IMR-90 (cell line): ENCODE measurements at regions not wholly inside any gene's neighbourhood (a gene's known extent, or its start where the extent isn't known, plus 50 kb on each side); places are given as distances from the start of the nearest gene placed in this dataset.
A peak's percentile ranks its signal among the peaks of the same experiment; 100 is the strongest.

Experiments used
- ATAC-seq: fragments of 200-7000 bp; cut with Tn5 transposase; 2 replicates; pipeline ENCODE4 v1.9.1; 2020; ENCODE audit warnings: low read depth, mild to moderate bottlenecking, moderate library complexity
- BruUV-seq: library from RNA; stranded (reverse); fragments of 400-500 nt; replicated peaks from 2 replicates; lab custom pipeline; 2021; lab: Mats Ljungman, UMichigan
- CTCF ChIA-PET: fragments of 300-600 bp; formaldehyde crosslinking; extraction: SDS; loops from one replicate; lab custom pipeline; 2021; ENCODE audit warnings: antibody characterized with exemption; lab: Yijun Ruan, JAX
- POLR2A ChIA-PET: fragments of 300-600 bp; sonication (Branson Sonifier 250); formaldehyde crosslinking; loops from one replicate; lab custom pipeline; 2022; ENCODE audit warnings: antibody characterized with exemption; ENCODE audit not compliant: unreplicated experiment; lab: Charles Lee
- DNase-seq: peaks from one replicate; pipeline ENCODE4 v3.0.0; 2013
- H2AFZ ChIP-seq: replicated peaks from 2 replicates; pipeline ENCODE3; 2013; ENCODE audit warnings: low read length, mild to moderate bottlenecking; ENCODE audit not compliant: poor library complexity
- H2AK5ac ChIP-seq: 2 replicates; pipeline ENCODE4 v1.6.1; 2013; ENCODE audit warnings: low read depth, low read length, inconsistent platforms
- H2AK9ac ChIP-seq: replicated peaks from 2 replicates; pipeline ENCODE3; 2013; ENCODE audit warnings: mild to moderate bottlenecking, low read depth, low read length, moderate library complexity; ENCODE audit not compliant: poor library complexity
- H2BK120ac ChIP-seq: 2 replicates; pipeline ENCODE4 v1.6.1; 2013; ENCODE audit warnings: low read depth, low read length, inconsistent platforms
- H2BK15ac ChIP-seq: 3 replicates; pipeline ENCODE4 v1.6.1; 2013; ENCODE audit warnings: low read depth, low read length, inconsistent platforms
- H2BK20ac ChIP-seq: 2 replicates; pipeline ENCODE4 v1.6.1; 2013; ENCODE audit warnings: low read depth, mild to moderate bottlenecking, inconsistent platforms, low read length, moderate library complexity
- H2BK5ac ChIP-seq: 2 replicates; pipeline ENCODE4 v1.6.1; 2013; ENCODE audit warnings: mild to moderate bottlenecking, low read depth, low read length, inconsistent platforms; ENCODE audit not compliant: poor library complexity, severe bottlenecking
- H3K14ac ChIP-seq: replicated peaks from 2 replicates; pipeline ENCODE4 v1.6.1; 2013; ENCODE audit warnings: low read depth, low read length, inconsistent platforms
- H3K18ac ChIP-seq: 2 replicates; pipeline ENCODE4 v1.6.1; 2013; ENCODE audit warnings: low read depth, low read length, control low read depth
- H3K23ac ChIP-seq: 2 replicates; pipeline ENCODE4 v1.6.1; 2013; ENCODE audit warnings: low read depth, low read length, inconsistent platforms
- H3K27ac ChIP-seq: 2 replicates; pipeline ENCODE4 v1.5.1; 2013; ENCODE audit warnings: mild to moderate bottlenecking, control low read depth, low read length; ENCODE audit not compliant: insufficient read depth
- H3K27me3 ChIP-seq: 2 replicates; pipeline ENCODE4 v1.6.1; 2013; ENCODE audit warnings: low read length; ENCODE audit not compliant: control insufficient read depth, insufficient read depth
- H3K36me3 ChIP-seq: 2 replicates; pipeline ENCODE4 v1.6.1; 2013; ENCODE audit warnings: low read length, mixed read lengths; ENCODE audit not compliant: control insufficient read depth, insufficient read depth
- H3K4ac ChIP-seq: 2 replicates; pipeline ENCODE4 v1.6.1; 2013; ENCODE audit warnings: low read depth, low read length, inconsistent platforms
- H3K4me1 ChIP-seq: 2 replicates; pipeline ENCODE4 v1.6.1; 2013; ENCODE audit warnings: low read length, mixed read lengths; ENCODE audit not compliant: control insufficient read depth, insufficient read depth
- H3K4me2 ChIP-seq: 2 replicates; pipeline ENCODE4 v1.6.1; 2013; ENCODE audit warnings: low read depth, mild to moderate bottlenecking, control low read depth, low read length, moderate library complexity
- H3K4me3 ChIP-seq: 2 replicates; pipeline ENCODE4 v1.5.1; 2013; ENCODE audit warnings: low read depth, mild to moderate bottlenecking, control low read depth, low read length, moderate library complexity; ENCODE audit not compliant: insufficient read depth
- H3K56ac ChIP-seq: 2 replicates; pipeline ENCODE4 v1.6.1; 2013; ENCODE audit warnings: low read length, inconsistent platforms; ENCODE audit not compliant: insufficient read depth; ENCODE audit errors: extremely low read depth
- H3K79me1 ChIP-seq, 2 experiments: 2 replicates each; pipeline ENCODE4 v1.6.1; 2013; ENCODE audit warnings: low read length in 2 of 2, inconsistent platforms in 1 of 2, low read depth in 1 of 2
- H3K9ac ChIP-seq: 2 replicates; pipeline ENCODE4 v1.6.1; 2013; ENCODE audit warnings: low read depth, low read length, control low read depth
- H3K9me1 ChIP-seq: 2 replicates; pipeline ENCODE4 v1.6.1; 2013; ENCODE audit warnings: low read length, inconsistent platforms; ENCODE audit not compliant: insufficient read depth
- H3K9me3 ChIP-seq: 2 replicates; pipeline ENCODE4 v1.6.1; 2013; ENCODE audit warnings: low read length; ENCODE audit not compliant: control insufficient read depth, insufficient read depth
- H4K20me1 ChIP-seq: 2 replicates; pipeline ENCODE4 v1.6.1; 2013; ENCODE audit warnings: low read length, inconsistent platforms; ENCODE audit not compliant: insufficient read depth
- H4K5ac ChIP-seq: 2 replicates; pipeline ENCODE4 v1.6.1; 2013; ENCODE audit warnings: mild to moderate bottlenecking, low read depth, low read length, control low read depth
- H4K8ac ChIP-seq, 2 experiments: 2 replicates each; pipeline ENCODE4 v1.6.1; 2013; ENCODE audit warnings: low read depth in 2 of 2, low read length in 2 of 2, control low read depth in 1 of 2, inconsistent platforms in 1 of 2
- H4K91ac ChIP-seq: 2 replicates; pipeline ENCODE4 v1.6.1; 2013; ENCODE audit warnings: low read depth, low read length, inconsistent platforms; ENCODE audit not compliant: insufficient read depth
- CEBPB ChIP-seq: IDR thresholded peaks from 2 replicates; pipeline ENCODE4 v1.6.1; 2012; ENCODE audit warnings: low read depth, low read length, improper control_type of control experiment
- ELK1 ChIP-seq: fragments of 150-350 bp; IDR thresholded peaks from 2 replicates; pipeline ENCODE4 v1.6.1; 2016; ENCODE audit warnings: low read depth, mild to moderate bottlenecking, low read length, moderate library complexity, borderline replicate concordance
- FOS ChIP-seq: fragments of 150-350 bp; IDR thresholded peaks from 2 replicates; pipeline ENCODE4 v1.6.1; 2016; ENCODE audit warnings: low read depth, low read length
- MAFK ChIP-seq: IDR thresholded peaks from 2 replicates; pipeline ENCODE4 v1.6.1; 2012; ENCODE audit warnings: low read depth, low read length, improper control_type of control experiment
- MXI1 ChIP-seq: IDR thresholded peaks from 2 replicates; pipeline ENCODE4 v1.6.1; 2012; ENCODE audit warnings: low read depth, mild to moderate bottlenecking, low read length, moderate library complexity, borderline replicate concordance
- POLR2A ChIP-seq: IDR thresholded peaks from 2 replicates; pipeline ENCODE4 v1.6.1; 2012; ENCODE audit warnings: mild to moderate bottlenecking, low read depth, low read length
- RAD21 ChIP-seq: IDR thresholded peaks from 2 replicates; pipeline ENCODE4 v1.6.1; 2012; ENCODE audit warnings: low read length, improper control_type of control experiment
- USF2 ChIP-seq: fragments of 150-350 bp; IDR thresholded peaks from 2 replicates; pipeline ENCODE4 v1.6.1; 2017; ENCODE audit warnings: mild to moderate bottlenecking, antibody characterized with exemption, low read length, low read depth
- WGBS, 2 experiments: methylation state at CpG; one replicate each; pipeline versions ENCODE4 v1.1.5 to v1.1.7; 2013; ENCODE audit warnings: missing lambda C conversion rate in 2 of 2; ENCODE audit not compliant: insufficient read length in 1 of 2; ENCODE audit errors: extremely low coverage in 2 of 2; 5-methylcytosine and 5-hydroxymethylcytosine counted together
- dilution Hi-C: fragments of 300-500 bp; cut with HindIII; formaldehyde crosslinking; loops from one replicate; pipeline ENCODE4 v1.14.3; 2018; ENCODE audit warnings: low sequenced_read_pairs; ENCODE audit not compliant: unreplicated experiment
- in situ Hi-C: fragments of 300-500 bp; cut with MboI; formaldehyde crosslinking; loops from 3 replicates; pipeline ENCODE4 v1.14.3; 2019; ENCODE audit warnings: low sequenced_read_pairs, inconsistent platforms, mixed read lengths
- intact Hi-C: fragments of 100-400 bp; cut with micrococcal nuclease; formaldehyde crosslinking; loops from 2 replicates; pipeline ENCODE4 v1.10.0; 2022

- Histone ChIP-seq H3K4ac (no peak overlapping the region; the same call in 1 of the 2 replicates), H3K36me3 (no peaks in the 10 kb centered on the region), H4K5ac (peak overlapping the region; percentile 79; the same call in 1 of the 2 replicates), H3K9me1 (no peaks in the 10 kb centered on the region), H2AK5ac (no peak overlapping the region), H3K79me1 (no peaks in the 10 kb centered on the region), H3K4me2 (no peak overlapping the region), H3K56ac (no peak overlapping the region), H3K18ac (peak overlapping the region; percentile 78; the same call in 1 of the 2 replicates), H4K91ac (peak overlapping the region; percentile 21; the same call in 1 of the 2 replicates), H4K8ac (peak overlapping the region; percentile 25 to 54; a peak in 2 of 4 replicates), H3K27me3 (no peaks in the 10 kb centered on the region), H3K4me3 (no peak overlapping the region), H3K27ac (no peak overlapping the region), H3K23ac (no peak overlapping the region), H2AFZ (no peak overlapping the region), H3K9ac (no peak overlapping the region), H4K20me1 (no peaks in the 10 kb centered on the region), H2BK15ac (peak overlapping the region; percentile 11; the same call in 2 of the 3 replicates), H2BK120ac (peak overlapping the region; percentile 82; the same call in 1 of the 2 replicates), H2AK9ac (no peak overlapping the region), H3K4me1 (peaks cover 9% of the 10 kb centered on the region), H2BK20ac (peak overlapping the region; percentile 87; the same call in 1 of the 2 replicates), H3K14ac (peak overlapping the region; percentile 62; the same call in 1 of the 2 replicates), H2BK5ac (peak overlapping the region; percentile 81), H3K9me3 (no peaks in the 10 kb centered on the region)
- intact Hi-C loops (no loop called here), in situ Hi-C loops (no loop called here), dilution Hi-C loops (no loop called here)
- TF ChIP-seq MAFK = no peak
- peak; percentile 29; the same call in 1 of the 2 replicates for TF ChIP-seq CEBPB
- no peak for TF ChIP-seq USF2
- no peak for TF ChIP-seq POLR2A
- no peak for TF ChIP-seq ELK1
- TF ChIP-seq MXI1 = no peak
- no peak for TF ChIP-seq FOS
- no peak for TF ChIP-seq RAD21
- no CpG with 5 or more reads among the region's 4 CpGs for WGBS, 2 experiments
- POLR2A ChIA-PET = no interaction called here
- peak; percentile 11; the same call in 1 of the 2 replicates for ATAC-seq
- CTCF ChIA-PET = no interaction called here
- no TSS peak for BruUV-seq
- peak; percentile 84 for DNase-seq
These were observed 70.1 kb downstream of the COPRS start for GRCh38 chr17:31788956-31789355.
